OCI-LY7 (cell line): ENCODE measurements at regions not wholly inside any gene's neighbourhood (a gene's known extent, or its start where the extent isn't known, plus 50 kb on each side); places are given as distances from the start of the nearest gene placed in this dataset.

Source experiments
- BruUV-seq: library from RNA; stranded (reverse); fragments of 400-500 nt; replicated peaks from 2 replicates; lab custom pipeline; 2021; lab: Mats Ljungman, UMichigan
- CTCF ChIA-PET: fragments of 300-600 bp; sonication (Branson Sonifier 250); formaldehyde crosslinking; loops from one replicate; lab custom pipeline; 2022; ENCODE audit warnings: antibody characterized with exemption; ENCODE audit not compliant: unreplicated experiment; lab: Charles Lee
- POLR2A ChIA-PET: fragments of 300-600 bp; sonication (Branson Sonifier 250); formaldehyde crosslinking; loops from one replicate; lab custom pipeline; 2022; ENCODE audit warnings: antibody characterized with exemption; lab: Charles Lee
- DNase-seq: peaks from one replicate; pipeline ENCODE4 v3.0.0-alpha.2; 2015; ENCODE audit warnings: low spot score
- H2AFZ ChIP-seq: fragments of 200-600 bp; sonication (generic), shearing (Covaris generic); 2 replicates; pipeline ENCODE4 v1.6.1; 2014; ENCODE audit warnings: mild to moderate bottlenecking, antibody characterized with exemption, low read length, moderate library complexity
- H3K27ac ChIP-seq: fragments of 200-600 bp; sonication (generic); 2 replicates; pipeline ENCODE4 v1.5.1; 2014; ENCODE audit warnings: mixed run types, low read depth, mild to moderate bottlenecking, moderate library complexity, low read length, inconsistent platforms; ENCODE audit not compliant: poor library complexity, severe bottlenecking
- H3K36me3 ChIP-seq: fragments of 200-600 bp; sonication (generic); 2 replicates; pipeline ENCODE4 v1.6.1; 2014; ENCODE audit warnings: mild to moderate bottlenecking, antibody characterized with exemption, low read length, moderate library complexity, mixed read lengths; ENCODE audit not compliant: insufficient read depth
- H3K4me1 ChIP-seq: fragments of 200-600 bp; sonication (generic); 2 replicates; pipeline ENCODE4 v1.5.1; 2014; ENCODE audit warnings: mild to moderate bottlenecking, low read length; ENCODE audit not compliant: insufficient read depth, poor library complexity, severe bottlenecking
- H3K4me2 ChIP-seq: fragments of 200-600 bp; sonication (generic); 2 replicates; pipeline ENCODE4 v1.6.1; 2014; ENCODE audit warnings: mild to moderate bottlenecking, low read length
- H3K4me3 ChIP-seq: fragments of 200-600 bp; sonication (generic); 2 replicates; pipeline ENCODE4 v1.5.1; 2014; ENCODE audit warnings: mild to moderate bottlenecking, low read depth, low read length; ENCODE audit not compliant: poor library complexity, severe bottlenecking
- H3K79me2 ChIP-seq: fragments of 200-600 bp; sonication (generic); 2 replicates; pipeline ENCODE4 v1.6.1; 2016; ENCODE audit warnings: low read depth, mild to moderate bottlenecking, low read length, moderate library complexity, mixed read lengths; ENCODE audit not compliant: insufficient read depth
- H3K9me2 ChIP-seq: fragments of 200-600 bp; sonication (generic); 2 replicates; pipeline ENCODE4 v1.6.1; 2016; ENCODE audit warnings: mild to moderate bottlenecking, low read length, mixed read lengths; ENCODE audit not compliant: insufficient read depth
- H3K9me3 ChIP-seq: fragments of 200-600 bp; sonication (generic); 2 replicates; pipeline ENCODE4 v1.6.1; 2014; ENCODE audit warnings: mild to moderate bottlenecking, mixed run types, low read length, mixed read lengths
- H4K20me1 ChIP-seq: fragments of 200-600 bp; sonication (generic); 2 replicates; pipeline ENCODE4 v1.6.1; 2014; ENCODE audit warnings: mild to moderate bottlenecking, antibody characterized with exemption, low read length, moderate library complexity, mixed read lengths; ENCODE audit not compliant: insufficient read depth
- EZH2phosphoT487 ChIP-seq: fragments of 200-600 bp; sonication (generic); IDR thresholded peaks from 2 replicates; pipeline ENCODE4 v1.6.1; 2018; ENCODE audit warnings: low read depth, borderline replicate concordance, mild to moderate bottlenecking, mixed run types, antibody characterized with exemption, low read length, moderate library complexity, mixed read lengths
- intact Hi-C: fragments of 100-400 bp; cut with micrococcal nuclease; formaldehyde crosslinking; loops from one replicate; pipeline ENCODE4 v1.10.0; 2022; ENCODE audit not compliant: unreplicated experiment
- TF ChIP-seq, protein P1 (sequence below): fragments of 200-600 bp; sonication (generic); conservative IDR thresholded peaks from 2 replicates; pipeline ENCODE4 v1.5.1; 2014; ENCODE audit warnings: mild to moderate bottlenecking, antibody characterized with exemption, low read length, moderate library complexity, mixed read lengths

DNA sequence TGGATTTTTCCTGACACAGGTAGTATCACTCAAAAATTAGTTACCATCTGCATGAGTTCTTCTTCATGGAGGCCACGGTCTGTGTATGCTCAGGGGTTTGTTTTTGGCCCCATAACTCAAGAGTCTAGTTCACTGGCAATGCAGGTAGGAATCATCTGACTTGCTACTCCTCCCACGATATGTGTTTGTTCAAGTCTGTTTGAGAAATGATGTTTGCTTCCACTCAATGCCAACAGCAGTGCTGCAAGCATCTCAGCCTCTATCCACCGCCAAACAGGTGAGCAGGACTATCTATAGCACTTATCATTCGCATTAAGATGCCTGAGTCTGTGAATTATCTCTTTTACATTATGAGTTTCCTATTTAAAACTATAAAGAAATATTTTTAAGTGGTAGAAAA is 264.8 kb upstream of the PTGER4 start:
- no peaks in the 10 kb centered on the region for H3K9me3 ChIP-seq
- H3K27ac ChIP-seq = no peak overlapping the region
- ChIA-PET POLR2A (interaction anchor here (1.0 kb wide), 1 partner anchor 184 kb away, joined by 4 read pairs; no protein-coding TSS in a partner anchor), CTCF (no interaction called here)
- no peak overlapping the region for H3K4me3 ChIP-seq
- no TSS peak for BruUV-seq
- no peaks in the 10 kb centered on the region for H3K9me2 ChIP-seq
- H3K36me3 ChIP-seq = no peaks in the 10 kb centered on the region
- DNase-seq = no peak
- H3K4me2 ChIP-seq = no peak overlapping the region
- no peaks in the 10 kb centered on the region for H3K79me2 ChIP-seq
- TF ChIP-seq EZH2phosphoT487 = no peak
- TF ChIP-seq, protein P1, sequence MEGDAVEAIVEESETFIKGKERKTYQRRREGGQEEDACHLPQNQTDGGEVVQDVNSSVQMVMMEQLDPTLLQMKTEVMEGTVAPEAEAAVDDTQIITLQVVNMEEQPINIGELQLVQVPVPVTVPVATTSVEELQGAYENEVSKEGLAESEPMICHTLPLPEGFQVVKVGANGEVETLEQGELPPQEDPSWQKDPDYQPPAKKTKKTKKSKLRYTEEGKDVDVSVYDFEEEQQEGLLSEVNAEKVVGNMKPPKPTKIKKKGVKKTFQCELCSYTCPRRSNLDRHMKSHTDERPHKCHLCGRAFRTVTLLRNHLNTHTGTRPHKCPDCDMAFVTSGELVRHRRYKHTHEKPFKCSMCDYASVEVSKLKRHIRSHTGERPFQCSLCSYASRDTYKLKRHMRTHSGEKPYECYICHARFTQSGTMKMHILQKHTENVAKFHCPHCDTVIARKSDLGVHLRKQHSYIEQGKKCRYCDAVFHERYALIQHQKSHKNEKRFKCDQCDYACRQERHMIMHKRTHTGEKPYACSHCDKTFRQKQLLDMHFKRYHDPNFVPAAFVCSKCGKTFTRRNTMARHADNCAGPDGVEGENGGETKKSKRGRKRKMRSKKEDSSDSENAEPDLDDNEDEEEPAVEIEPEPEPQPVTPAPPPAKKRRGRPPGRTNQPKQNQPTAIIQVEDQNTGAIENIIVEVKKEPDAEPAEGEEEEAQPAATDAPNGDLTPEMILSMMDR = no peak
- no peaks in the 10 kb centered on the region for H4K20me1 ChIP-seq
- intact Hi-C loops = no loop called here
- H3K4me1 ChIP-seq = no peaks in the 10 kb centered on the region
- H2AFZ ChIP-seq = no peak overlapping the region

DNA sequence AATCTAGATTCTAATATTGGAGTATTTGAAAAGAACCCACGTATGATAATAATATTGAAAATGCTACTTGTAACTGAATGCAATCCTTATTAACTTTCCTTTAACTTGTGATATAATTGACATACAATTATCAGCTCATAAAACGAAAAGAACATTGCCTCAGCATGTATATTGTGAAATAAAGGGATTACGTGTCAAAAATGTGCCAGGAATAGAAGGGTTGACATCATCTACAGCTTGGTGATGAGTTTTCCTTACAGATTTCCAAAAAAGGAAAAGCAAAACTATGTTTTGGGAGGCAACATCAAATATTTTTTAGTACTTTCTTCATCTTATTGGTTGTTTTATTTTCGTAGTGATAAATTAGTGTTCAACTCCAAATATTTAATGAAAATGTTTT is 266.0 kb upstream of the PTGER4 start:
- TF ChIP-seq EZH2phosphoT487 = no peak
- TF ChIP-seq, protein P1 = no peak
- ChIA-PET POLR2A (no interaction called here), CTCF (no interaction called here)
- no peaks in the 10 kb centered on the region for H3K4me1 ChIP-seq
- no TSS peak for BruUV-seq
- H3K4me3 ChIP-seq = no peak overlapping the region
- no peaks in the 10 kb centered on the region for H3K36me3 ChIP-seq
- intact Hi-C loops = no loop called here
- no peaks in the 10 kb centered on the region for H3K79me2 ChIP-seq
- H3K27ac ChIP-seq = no peak overlapping the region
- no peaks in the 10 kb centered on the region for H4K20me1 ChIP-seq
- no peak for DNase-seq
- H3K4me2 ChIP-seq = no peak overlapping the region
- no peaks in the 10 kb centered on the region for H3K9me3 ChIP-seq
- H2AFZ ChIP-seq = no peak overlapping the region
- no peaks in the 10 kb centered on the region for H3K9me2 ChIP-seq

DNA sequence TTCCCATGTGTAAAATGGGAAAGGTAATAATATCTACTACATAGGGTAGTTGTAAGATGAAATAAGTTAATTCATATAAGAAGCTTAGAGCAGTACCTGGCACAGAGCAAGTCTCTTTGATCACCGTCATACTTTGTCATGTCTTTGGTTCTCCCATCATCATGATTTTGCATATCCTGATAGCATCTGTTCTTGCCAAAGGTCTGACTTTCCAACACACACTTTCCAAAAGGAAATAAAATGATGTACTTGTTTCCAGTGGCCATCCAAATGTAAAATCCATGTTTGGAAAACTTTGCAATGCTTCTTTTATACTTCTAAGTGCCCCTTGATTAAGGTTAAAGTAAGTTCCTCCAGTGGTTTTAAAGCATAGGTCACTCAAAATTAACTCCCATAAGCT is 266.9 kb upstream of the PTGER4 start:
- no peak for DNase-seq
- CTCF ChIA-PET = no interaction called here
- no peak overlapping the region for H3K27ac ChIP-seq
- TF ChIP-seq, protein P1 = no peak
- TF ChIP-seq EZH2phosphoT487 = no peak
- H3K4me2 ChIP-seq = no peak overlapping the region
- POLR2A ChIA-PET = interaction anchor here (2.1 kb wide), 1 partner anchor 11 kb away, joined by 8 read pairs; no protein-coding TSS in a partner anchor
- no peaks in the 10 kb centered on the region for H3K79me2 ChIP-seq
- no peaks in the 10 kb centered on the region for H4K20me1 ChIP-seq
- no peaks in the 10 kb centered on the region for H3K36me3 ChIP-seq
- no peaks in the 10 kb centered on the region for H3K9me2 ChIP-seq
- no peak overlapping the region for H3K4me3 ChIP-seq
- intact Hi-C loops = no loop called here
- H2AFZ ChIP-seq = no peak overlapping the region
- H3K9me3 ChIP-seq = no peaks in the 10 kb centered on the region
- BruUV-seq = no TSS peak
- H3K4me1 ChIP-seq = no peaks in the 10 kb centered on the region
